ENCODE measurements at regions not wholly inside any gene's neighbourhood (a gene's known extent, or its start where the extent isn't known, plus 50 kb on each side); places are given as distances from the start of the nearest gene placed in this dataset.
"Not testable (repeated sequence)": the region's sequence is repeated elsewhere in the genome, so short reads cannot be mapped to it uniquely, and the experiment has no call there.

DNA sequence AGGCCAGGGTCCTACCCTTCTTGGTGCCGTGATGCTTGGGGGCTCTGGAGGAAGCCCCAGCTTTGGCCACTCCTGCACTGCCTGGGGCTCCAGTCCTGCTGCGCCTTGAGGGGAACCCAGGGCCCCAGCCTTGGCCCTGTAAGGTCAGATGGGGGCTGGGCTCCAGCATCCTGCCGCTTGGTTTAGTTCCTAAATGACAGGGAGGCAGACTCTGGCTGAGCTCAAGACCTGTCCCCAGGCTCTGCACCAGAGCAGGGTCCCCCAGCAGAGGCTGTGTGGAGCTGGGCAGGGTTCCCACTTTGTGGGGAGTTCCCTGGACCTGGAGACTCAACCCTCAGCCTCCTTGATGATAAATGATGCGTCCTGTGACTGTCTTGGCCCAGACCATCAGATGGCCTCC lies 395.4 kb downstream of the TMEM121 start:
- TF ChIP-seq CTCF, POLR2A (IDR thresholded peaks at IDR 0.05): not testable (repeated sequence)
